H9 (cell line): ENCODE measurements at regions not wholly inside any gene's neighbourhood (a gene's known extent, or its start where the extent isn't known, plus 50 kb on each side); places are given as distances from the start of the nearest gene placed in this dataset.

ENCODE experiments used
- DNase-seq: peaks from one replicate; pipeline ENCODE4 v3.0.0-alpha.2; 2017
- H2AFZ ChIP-seq: one replicate; pipeline ENCODE4 v1.6.1; 2013; ENCODE audit warnings: mild to moderate bottlenecking, low read length, control low read depth, moderate library complexity
- H2AK5ac ChIP-seq: 2 replicates; pipeline ENCODE4 v1.6.1; 2013; ENCODE audit warnings: low read length, control low read depth, mixed read lengths; ENCODE audit not compliant: insufficient read length
- H2BK120ac ChIP-seq: one replicate; pipeline ENCODE4 v1.6.1; 2013; ENCODE audit warnings: low read depth, mild to moderate bottlenecking, low read length, control low read depth, inconsistent platforms; ENCODE audit not compliant: poor library complexity, severe bottlenecking
- H2BK12ac ChIP-seq: 2 replicates; pipeline ENCODE4 v1.6.1; 2013; ENCODE audit warnings: low read length, control low read depth, mixed read lengths, low read depth; ENCODE audit not compliant: insufficient read length
- H2BK15ac ChIP-seq: 2 replicates; pipeline ENCODE4 v1.6.1; 2013; ENCODE audit warnings: low read depth, low read length, control low read depth
- H2BK20ac ChIP-seq: one replicate; pipeline ENCODE4 v1.6.1; 2013; ENCODE audit warnings: low read depth, mild to moderate bottlenecking, low read length, control low read depth, inconsistent platforms; ENCODE audit not compliant: poor library complexity, severe bottlenecking
- H2BK5ac ChIP-seq: 2 replicates; pipeline ENCODE4 v1.6.1; 2013; ENCODE audit warnings: low read length, control low read depth, mixed read lengths; ENCODE audit not compliant: insufficient read length
- H3K14ac ChIP-seq: 2 replicates; pipeline ENCODE4 v1.6.1; 2013; ENCODE audit warnings: low read length, control low read depth; ENCODE audit not compliant: insufficient read depth
- H3K18ac ChIP-seq: 2 replicates; pipeline ENCODE4 v1.6.1; 2013; ENCODE audit warnings: low read depth, mild to moderate bottlenecking, mixed read lengths, low read length, control low read depth; ENCODE audit not compliant: insufficient read length
- H3K23ac ChIP-seq: 2 replicates; pipeline ENCODE4 v1.6.1; 2013; ENCODE audit warnings: low read length, control low read depth, mixed read lengths, low read depth; ENCODE audit not compliant: insufficient read length
- H3K23me2 ChIP-seq: 2 replicates; pipeline ENCODE4 v1.6.1; 2013; ENCODE audit warnings: low read depth, mild to moderate bottlenecking, mixed read lengths, low read length, control low read depth; ENCODE audit not compliant: insufficient read length, poor library complexity, severe bottlenecking
- H3K27ac ChIP-seq: 2 replicates; pipeline ENCODE4 v1.5.1; 2013; ENCODE audit warnings: low read length, control low read depth, mixed read lengths, low read depth; ENCODE audit not compliant: insufficient read length
- H3K27me3 ChIP-seq: 2 replicates; pipeline ENCODE4 v1.6.1; 2013; ENCODE audit warnings: low read length, control low read depth, inconsistent platforms; ENCODE audit not compliant: insufficient read depth
- H3K4ac ChIP-seq: 2 replicates; pipeline ENCODE4 v1.6.1; 2013; ENCODE audit warnings: low read depth, mild to moderate bottlenecking, control low read depth, inconsistent platforms, low read length, moderate library complexity
- H3K4me1 ChIP-seq: 2 replicates; pipeline ENCODE4 v1.6.1; 2013; ENCODE audit warnings: low read length, control low read depth, inconsistent platforms; ENCODE audit not compliant: insufficient read depth
- H3K4me2 ChIP-seq: 2 replicates; pipeline ENCODE4 v1.6.1; 2013; ENCODE audit warnings: low read length, control low read depth, mixed read lengths; ENCODE audit not compliant: insufficient read length, insufficient read depth
- H3K56ac ChIP-seq: 2 replicates; pipeline ENCODE4 v1.6.1; 2013; ENCODE audit warnings: low read depth, mild to moderate bottlenecking, mixed read lengths, low read length, control low read depth; ENCODE audit not compliant: insufficient read length
- H3K79me1 ChIP-seq: 2 replicates; pipeline ENCODE4 v1.6.1; 2013; ENCODE audit warnings: low read depth, mild to moderate bottlenecking, moderate library complexity, low read length, control low read depth, inconsistent platforms; ENCODE audit not compliant: insufficient read depth, poor library complexity, severe bottlenecking
- H3K79me2 ChIP-seq: 2 replicates; pipeline ENCODE4 v1.6.1; 2013; ENCODE audit warnings: low read length, control low read depth, inconsistent platforms; ENCODE audit not compliant: insufficient read depth
- H3K9ac ChIP-seq: 2 replicates; pipeline ENCODE4 v1.6.1; 2013; ENCODE audit warnings: low read length, control low read depth, mixed read lengths; ENCODE audit not compliant: insufficient read length; ENCODE audit errors: extremely low read depth
- H3K9me3 ChIP-seq: one replicate; pipeline ENCODE4 v1.6.1; 2013; ENCODE audit warnings: low read depth, low read length, inconsistent platforms; ENCODE audit not compliant: control insufficient read depth
- H3T11ph ChIP-seq: one replicate; pipeline ENCODE4 v1.6.1; 2013; ENCODE audit warnings: mild to moderate bottlenecking, low read length, control low read depth, inconsistent platforms
- H4K20me1 ChIP-seq: one replicate; pipeline ENCODE4 v1.6.1; 2013; ENCODE audit not compliant: control insufficient read depth, insufficient read length, insufficient read depth
- H4K5ac ChIP-seq: 2 replicates; pipeline ENCODE4 v1.6.1; 2013; ENCODE audit warnings: low read depth, mild to moderate bottlenecking, mixed read lengths, low read length, control low read depth; ENCODE audit not compliant: insufficient read length
- H4K8ac ChIP-seq: replicated peaks from 2 replicates; pipeline ENCODE4 v1.6.1; 2013; ENCODE audit warnings: low read length, control low read depth, mixed read lengths, low read depth; ENCODE audit not compliant: insufficient read length
- H4K91ac ChIP-seq: 2 replicates; pipeline ENCODE4 v1.6.1; 2013; ENCODE audit warnings: low read depth, mild to moderate bottlenecking, moderate library complexity, mixed read lengths, low read length, control low read depth; ENCODE audit not compliant: insufficient read length
- H3K27ac Mint-ChIP-seq, 3 experiments: 2 replicates in 2 of 3; 3 replicates in 1 of 3; pipeline ENCODE4 v1.8.0; 2020 to 2021; ENCODE audit warnings: mixed read lengths in 3 of 3, mild to moderate bottlenecking in 1 of 3, moderate library complexity in 1 of 3
- H3K27me3 Mint-ChIP-seq: 2 replicates; pipeline ENCODE4 v1.8.0; 2021; ENCODE audit warnings: low read depth, mild to moderate bottlenecking, moderate library complexity, mixed read lengths
- H3K36me3 Mint-ChIP-seq, 3 experiments: 2 replicates in 2 of 3; 3 replicates in 1 of 3; pipeline ENCODE4 v1.8.0; 2020 to 2021; ENCODE audit warnings: low read depth in 3 of 3, mixed read lengths in 3 of 3; ENCODE audit not compliant: insufficient read depth in 1 of 3
- H3K4me1 Mint-ChIP-seq, 2 experiments: 2 replicates each; pipeline ENCODE4 v1.8.0; 2020; ENCODE audit warnings: mixed read lengths in 2 of 2
- H3K4me3 Mint-ChIP-seq, 2 experiments: 2 replicates in 1 of 2; 3 replicates in 1 of 2; pipeline ENCODE4 v1.8.0; 2020 to 2021; ENCODE audit warnings: mild to moderate bottlenecking in 2 of 2, mixed read lengths in 2 of 2, moderate library complexity in 1 of 2
- H3K9me3 Mint-ChIP-seq, 2 experiments: 2 replicates in 1 of 2; 3 replicates in 1 of 2; pipeline ENCODE4 v1.8.0; 2020; ENCODE audit warnings: mild to moderate bottlenecking in 2 of 2, mixed read lengths in 2 of 2, moderate library complexity in 1 of 2
- WGBS: extraction: QIAGEN DNeasy Blood & Tissue Kit; methylation state at CpG from one replicate; pipeline ENCODE4 v1.1.7; 2013; ENCODE audit warnings: missing lambda C conversion rate, low lambda C conversion rate, mixed read lengths; ENCODE audit not compliant: insufficient read length; ENCODE audit errors: extremely low coverage; 5-methylcytosine and 5-hydroxymethylcytosine counted together
- TF ChIP-seq, protein P1 (sequence below): fragments of 200-600 bp; sonication (generic); conservative IDR thresholded peaks from 3 replicates; pipeline ENCODE4 v1.8.0; 2021; ENCODE audit warnings: antibody characterized with exemption, mild to moderate bottlenecking

DNA sequence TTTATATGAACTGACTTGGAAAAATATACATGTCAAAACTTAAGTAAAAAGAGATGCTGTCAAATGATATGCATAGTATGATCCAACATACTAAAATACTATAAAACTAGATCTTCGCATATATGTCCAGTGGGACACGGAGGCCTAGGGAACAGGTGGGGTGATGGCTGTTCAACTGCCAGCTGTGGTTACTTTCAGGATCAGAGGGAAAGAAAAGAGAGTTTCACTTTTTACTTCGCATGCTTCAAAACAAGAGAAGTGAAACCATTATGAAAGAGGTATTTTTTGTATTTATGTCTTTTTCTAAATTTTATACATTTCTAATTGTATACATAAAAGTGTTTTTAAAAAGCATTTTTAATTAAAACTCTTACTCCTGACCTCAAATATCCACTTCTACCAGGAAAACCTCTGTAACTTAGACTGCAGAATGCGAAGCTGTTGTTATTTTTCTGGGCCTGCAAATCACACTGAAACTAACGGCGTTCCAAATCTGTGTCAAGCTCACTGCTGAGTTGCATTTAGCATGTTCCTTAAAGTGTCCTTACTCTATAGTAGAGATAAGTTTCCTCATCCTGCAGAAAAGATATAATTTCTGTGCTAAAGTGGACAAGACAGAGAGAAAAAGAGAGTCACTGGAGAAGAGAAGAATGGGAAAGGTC is 97.8 kb upstream of the SLC35G4 start:
- Histone ChIP-seq H3K23me2 (no peaks in the 10 kb centered on the region), H3K14ac (no peak overlapping the region), H3K79me2 (no peaks in the 10 kb centered on the region), H3K56ac (no peak overlapping the region), H4K8ac (no peak overlapping the region), H2BK12ac (no peak overlapping the region), H3T11ph (no peak overlapping the region), H3K27ac (no peak overlapping the region), H2BK5ac (no peak overlapping the region), H2BK20ac (no peak overlapping the region), H3K9me3 (no peaks in the 10 kb centered on the region), H3K18ac (no peak overlapping the region), H2BK15ac (no peak overlapping the region), H2AFZ (no peak overlapping the region), H3K4me1 (no peaks in the 10 kb centered on the region), H3K23ac (no peak overlapping the region), H3K27me3 (no peaks in the 10 kb centered on the region), H2BK120ac (no peak overlapping the region), H4K5ac (no peak overlapping the region), H3K79me1 (no peaks in the 10 kb centered on the region), H3K4me2 (no peak overlapping the region), H4K20me1 (no peaks in the 10 kb centered on the region), H3K4ac (no peak overlapping the region), H2AK5ac (no peak overlapping the region), H4K91ac (no peak overlapping the region), H3K9ac (no peak overlapping the region)
- H3K27me3 Mint-ChIP-seq, result no peaks in the 10 kb centered on the region; the same call in 1 of the 2 replicates
- H3K9me3 Mint-ChIP-seq, result no peaks in the 10 kb centered on the region
- TF ChIP-seq, protein P1, sequence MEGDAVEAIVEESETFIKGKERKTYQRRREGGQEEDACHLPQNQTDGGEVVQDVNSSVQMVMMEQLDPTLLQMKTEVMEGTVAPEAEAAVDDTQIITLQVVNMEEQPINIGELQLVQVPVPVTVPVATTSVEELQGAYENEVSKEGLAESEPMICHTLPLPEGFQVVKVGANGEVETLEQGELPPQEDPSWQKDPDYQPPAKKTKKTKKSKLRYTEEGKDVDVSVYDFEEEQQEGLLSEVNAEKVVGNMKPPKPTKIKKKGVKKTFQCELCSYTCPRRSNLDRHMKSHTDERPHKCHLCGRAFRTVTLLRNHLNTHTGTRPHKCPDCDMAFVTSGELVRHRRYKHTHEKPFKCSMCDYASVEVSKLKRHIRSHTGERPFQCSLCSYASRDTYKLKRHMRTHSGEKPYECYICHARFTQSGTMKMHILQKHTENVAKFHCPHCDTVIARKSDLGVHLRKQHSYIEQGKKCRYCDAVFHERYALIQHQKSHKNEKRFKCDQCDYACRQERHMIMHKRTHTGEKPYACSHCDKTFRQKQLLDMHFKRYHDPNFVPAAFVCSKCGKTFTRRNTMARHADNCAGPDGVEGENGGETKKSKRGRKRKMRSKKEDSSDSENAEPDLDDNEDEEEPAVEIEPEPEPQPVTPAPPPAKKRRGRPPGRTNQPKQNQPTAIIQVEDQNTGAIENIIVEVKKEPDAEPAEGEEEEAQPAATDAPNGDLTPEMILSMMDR, result no peak
- H3K4me1 Mint-ChIP-seq, result no peaks in the 10 kb centered on the region
- WGBS, result no CpG with 5 or more reads among the region's 6 CpGs
- no peak overlapping the region for H3K27ac Mint-ChIP-seq
- H3K36me3 Mint-ChIP-seq, result no peaks in the 10 kb centered on the region
- no peak overlapping the region for H3K4me3 Mint-ChIP-seq
- DNase-seq, result no peak
